ENCODE measurements at regions not wholly inside any gene's neighbourhood (a gene's known extent, or its start where the extent isn't known, plus 50 kb on each side); places are given as distances from the start of the nearest gene placed in this dataset.
"Not testable (repeated sequence)": the region's sequence is repeated elsewhere in the genome, so short reads cannot be mapped to it uniquely, and the experiment has no call there.

DNA sequence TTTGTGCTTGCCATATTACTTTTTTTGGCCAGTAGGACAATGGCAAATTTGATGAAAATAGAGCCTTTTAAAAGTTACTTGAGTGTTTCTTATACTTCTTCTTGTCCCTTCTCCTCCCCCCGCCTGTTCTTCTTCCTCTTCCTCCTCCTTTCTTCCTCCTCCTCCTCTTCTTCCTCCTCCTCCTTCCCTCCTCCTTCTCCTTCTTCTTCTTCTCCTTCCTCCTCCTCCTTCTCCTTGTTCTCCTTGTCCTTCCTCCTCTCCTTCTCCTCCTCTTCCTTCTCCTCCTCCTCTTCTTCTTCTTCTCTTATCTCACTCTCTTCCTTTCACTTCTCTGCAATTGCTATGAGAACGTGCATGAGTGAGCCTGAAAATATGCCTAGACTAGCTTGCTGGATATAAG is 466.2 kb upstream of the NR5A2 start:
- no peak for DNase-seq

GRCh38 chr1:199573047-199573446 is 454.5 kb upstream of the NR5A2 start:
- DNase-seq: no peak

- no peak for DNase-seq
Observed at GRCh38 chr1:199574950-199575349, 452.6 kb upstream of the NR5A2 start.

DNA sequence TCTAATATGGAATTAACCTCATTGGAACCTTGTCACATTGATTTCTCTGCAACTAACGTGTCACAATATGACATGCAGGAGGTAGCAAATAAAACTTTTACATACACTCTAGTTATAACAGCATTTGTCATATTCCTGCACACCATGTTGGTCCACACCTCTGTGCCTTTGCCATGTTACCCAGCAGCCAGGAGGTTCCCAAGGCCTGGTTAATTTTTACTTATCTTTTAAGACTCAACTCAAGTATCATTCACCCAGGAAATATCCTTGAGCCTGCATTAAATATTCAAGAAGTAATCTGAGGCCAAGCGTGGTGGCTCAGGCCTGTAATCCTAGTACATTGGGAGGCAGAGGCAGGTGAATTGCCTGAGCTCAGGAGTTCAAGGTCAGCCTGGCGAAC is 447.2 kb upstream of the NR5A2 start:
- no peak for DNase-seq

DNA sequence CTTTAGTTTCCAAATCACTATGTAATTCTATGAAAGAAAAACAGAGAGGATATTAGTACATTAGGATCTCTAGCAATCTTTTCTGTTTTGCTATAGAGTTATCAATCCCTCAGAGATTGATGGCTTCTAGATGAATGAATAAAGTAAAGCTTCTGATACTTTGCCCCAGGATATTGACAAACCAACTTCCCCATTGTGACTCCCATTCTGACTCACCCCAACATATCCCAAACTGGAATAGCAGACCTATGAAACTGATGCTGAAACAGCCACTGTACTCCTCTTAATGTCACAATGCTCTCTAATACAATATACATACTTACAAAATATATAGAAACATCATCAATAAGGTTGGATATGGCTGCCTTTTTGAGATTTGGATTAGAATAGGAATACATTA is 442.1 kb upstream of the NR5A2 start:
- no peak for DNase-seq

DNA sequence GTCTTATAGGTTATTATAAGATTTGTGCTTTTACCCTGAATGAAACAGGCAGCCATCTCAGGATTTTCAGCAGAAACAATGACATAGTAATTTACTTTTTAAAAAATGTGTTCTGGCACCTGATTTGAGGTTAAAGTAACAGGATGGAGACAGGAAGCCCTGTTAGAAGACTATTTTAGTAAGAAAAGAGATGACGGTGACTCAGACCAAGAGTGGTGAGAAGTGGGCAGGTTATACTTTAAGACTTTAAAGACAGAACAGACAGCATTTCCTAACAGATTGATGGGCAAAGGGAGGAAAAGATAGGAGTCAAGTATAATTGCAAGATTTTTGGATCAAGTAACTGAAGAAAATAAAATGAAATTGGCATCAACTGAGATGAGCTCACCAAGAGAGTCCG is 436.8 kb upstream of the NR5A2 start:
- no peak for DNase-seq

DNA sequence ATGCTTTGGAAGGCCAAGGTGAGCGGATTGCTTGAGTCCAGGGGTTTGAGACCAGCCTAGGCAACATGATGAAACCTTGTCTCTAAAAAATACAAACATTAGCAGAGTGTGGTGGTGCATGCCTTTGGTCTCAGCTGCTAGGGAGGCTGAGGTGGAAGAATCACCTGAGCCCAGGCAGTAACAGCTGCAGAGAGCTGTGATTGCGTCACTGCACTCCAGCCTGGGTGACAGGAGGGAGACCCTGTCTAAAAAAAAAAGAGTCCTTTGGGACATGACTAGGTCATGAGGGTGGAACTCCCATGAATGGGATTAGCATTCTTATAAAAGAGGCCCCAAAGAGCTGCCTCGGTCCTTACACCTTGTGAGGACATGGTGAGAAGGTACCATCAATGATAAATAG is 436.0 kb upstream of the NR5A2 start:
- no peak for DNase-seq

DNA sequence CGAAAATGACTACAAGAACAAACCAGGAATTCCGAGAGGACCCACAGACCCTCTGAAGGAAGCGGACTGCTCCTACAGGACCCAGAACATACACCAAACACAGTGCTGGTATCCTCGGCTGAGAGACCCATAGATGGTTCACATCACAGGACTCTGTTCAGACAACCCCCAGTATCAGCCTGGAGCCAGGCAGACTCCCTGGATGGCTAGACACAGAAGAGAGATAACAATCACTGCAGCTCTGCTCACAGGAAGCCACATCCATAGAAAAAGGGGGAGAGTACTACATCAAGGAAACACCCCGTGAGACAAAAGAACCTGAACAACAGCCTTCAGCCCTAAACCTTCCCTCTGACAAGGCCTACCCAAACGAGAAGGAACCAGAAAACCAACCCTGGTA is 434.0 kb upstream of the NR5A2 start:
- peak; percentile 82 for DNase-seq

DNA sequence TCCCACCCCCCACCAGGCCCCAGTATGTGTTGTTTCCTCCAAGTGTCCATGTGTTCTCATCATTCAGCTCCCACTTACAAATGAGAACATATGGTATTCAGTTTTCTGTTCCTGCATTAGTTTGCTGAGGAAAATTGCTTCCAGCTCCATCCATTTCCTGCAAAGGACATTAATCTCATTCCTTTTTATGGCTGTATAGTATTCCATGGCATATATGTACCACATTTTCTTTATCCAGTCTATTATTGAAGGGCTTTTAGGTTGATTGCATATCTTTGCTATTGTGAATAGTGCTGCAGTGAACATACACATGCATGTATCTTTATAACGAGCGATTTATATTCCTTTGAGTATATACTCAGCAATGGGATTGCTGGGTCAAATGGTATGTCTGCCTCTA is 431.1 kb upstream of the NR5A2 start:
- DNase-seq: not testable (repeated sequence)

DNA sequence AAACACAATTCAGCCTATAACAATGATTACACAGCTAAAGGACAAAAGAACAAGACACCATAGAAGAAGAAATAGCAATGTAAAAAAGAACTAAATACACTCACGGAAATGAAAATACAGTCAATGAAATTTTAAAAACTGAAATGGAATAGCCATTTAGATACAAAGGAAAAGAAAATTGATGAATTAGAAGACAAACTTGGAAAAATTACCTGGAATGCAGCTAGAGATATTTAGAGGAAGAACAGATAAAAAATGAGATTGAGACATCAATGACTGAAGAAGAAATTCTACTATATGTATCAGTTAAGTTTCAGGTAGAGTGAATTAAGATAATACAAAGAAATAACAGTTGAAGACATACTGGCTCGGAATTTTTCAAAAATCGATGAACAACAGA is 430.4 kb upstream of the NR5A2 start:
- no peak for DNase-seq

DNA sequence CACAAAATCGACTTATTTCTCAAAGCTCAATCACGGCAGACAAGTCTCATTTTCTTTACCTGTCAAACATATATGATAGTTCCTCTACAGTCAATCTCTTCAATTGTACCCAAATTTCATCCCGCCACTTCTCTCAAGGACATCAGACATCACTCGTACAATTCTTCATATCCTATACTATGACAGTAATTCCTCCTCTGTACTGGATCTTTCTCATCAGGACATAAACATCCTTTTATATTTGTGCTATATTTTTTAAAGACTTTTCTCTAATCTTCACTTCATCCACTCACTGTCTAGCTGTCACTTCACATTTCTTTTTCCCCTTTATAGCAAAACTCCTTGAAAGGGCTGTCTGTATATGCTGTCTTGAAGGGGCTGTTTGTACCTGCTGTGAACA is 419.1 kb upstream of the NR5A2 start:
- no peak for DNase-seq

DNA sequence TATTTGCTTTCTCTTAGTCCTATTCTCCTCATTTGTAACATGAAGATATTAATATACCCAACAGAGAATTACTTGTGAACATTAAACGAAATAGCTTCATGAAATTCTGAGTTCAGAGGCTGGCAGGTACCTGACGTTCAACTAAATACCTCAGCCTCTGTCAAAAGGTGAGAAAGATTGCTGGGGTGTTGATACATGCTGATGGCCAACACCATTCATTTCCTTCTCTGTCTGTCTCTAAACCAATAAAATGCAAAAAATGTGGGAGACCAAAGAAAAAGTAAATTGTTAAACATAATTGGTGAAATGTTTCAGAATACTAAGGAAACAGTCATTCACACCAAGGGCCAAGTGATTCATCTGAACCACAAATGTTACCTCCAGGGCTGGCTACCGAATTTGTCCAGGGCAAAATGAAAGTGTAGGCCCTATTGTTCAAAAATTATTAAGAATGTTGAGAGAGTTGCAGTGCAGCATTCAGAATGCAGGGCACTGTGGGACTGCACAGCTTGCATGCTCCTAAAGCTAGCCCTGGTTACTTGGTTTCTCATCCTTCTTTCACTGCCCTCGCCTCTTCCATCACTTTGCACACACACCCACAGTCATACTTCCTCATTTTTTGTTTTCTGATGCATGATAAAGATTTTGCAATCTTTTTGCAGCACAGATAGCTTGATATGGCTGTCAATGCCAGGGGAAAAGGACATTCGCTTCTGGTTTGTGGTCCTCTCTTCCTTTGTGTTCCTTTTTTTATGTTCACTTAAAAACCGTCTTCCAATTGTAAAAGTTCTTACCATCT is 414.3 kb upstream of the NR5A2 start:
- DNase-seq: no peak

DNA sequence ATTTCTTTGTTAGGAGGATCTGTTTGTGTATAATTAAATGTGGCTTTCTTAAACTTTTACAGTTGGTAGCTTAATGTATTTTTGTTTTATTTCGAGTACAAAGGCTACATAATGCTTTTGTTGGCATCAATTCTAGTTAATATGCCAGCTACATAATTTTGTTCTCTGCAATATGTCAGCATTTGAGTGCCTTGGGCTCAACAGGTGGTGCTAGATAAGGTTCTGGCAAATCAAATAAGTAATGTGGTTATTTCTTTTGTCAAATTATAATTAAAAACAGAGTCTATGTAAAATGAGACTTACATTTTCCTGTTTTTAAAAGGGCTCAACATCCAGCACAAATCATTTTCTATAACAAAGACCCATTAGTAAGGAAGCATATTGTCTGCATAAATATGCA is 410.6 kb upstream of the NR5A2 start:
- DNase-seq: no peak

- DNase-seq: no peak
Observed at GRCh38 chr1:199619223-199619622, 408.3 kb upstream of the NR5A2 start.

GRCh38 chr1:199626228-199626627 is 401.3 kb upstream of the NR5A2 start:
- not testable (repeated sequence) for DNase-seq

DNA sequence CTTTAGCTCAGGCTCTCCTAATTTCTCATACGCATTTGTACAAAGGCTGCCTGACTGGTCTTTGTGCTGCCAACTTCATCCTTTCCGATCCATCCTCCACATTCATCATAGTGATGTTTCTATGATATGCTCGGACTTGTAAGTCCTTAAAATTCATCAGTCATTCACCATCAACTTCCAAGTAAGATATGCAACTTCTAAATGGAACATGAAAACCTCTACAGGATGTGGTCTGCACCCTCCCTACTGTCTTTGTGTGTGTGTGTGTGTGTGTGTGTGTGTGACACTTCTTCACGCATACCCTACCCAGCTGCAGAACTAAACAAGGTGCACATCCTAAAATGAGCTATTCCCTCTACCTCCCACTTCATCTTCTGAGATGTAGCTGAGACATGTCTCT is 397.9 kb upstream of the NR5A2 start:
- DNase-seq: no peak

DNA sequence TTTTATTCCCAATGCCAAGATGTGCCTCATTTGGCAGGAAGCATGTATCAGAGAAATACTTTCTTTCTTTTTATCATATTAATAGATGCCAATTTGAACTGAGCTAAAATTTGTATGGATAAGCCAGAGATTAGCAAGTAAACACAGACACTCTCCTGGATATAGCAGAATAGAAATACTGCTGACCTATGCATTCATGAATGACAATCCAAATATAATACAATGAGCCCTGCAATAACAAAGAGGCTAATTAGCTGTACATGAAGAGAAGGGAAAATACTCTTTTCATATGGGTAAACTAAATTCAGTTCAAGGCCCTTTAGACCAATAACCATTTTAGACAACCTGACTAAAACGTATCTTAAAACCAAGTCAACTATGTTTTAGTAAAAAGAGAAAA is 388.1 kb upstream of the NR5A2 start:
- no peak for DNase-seq

DNA sequence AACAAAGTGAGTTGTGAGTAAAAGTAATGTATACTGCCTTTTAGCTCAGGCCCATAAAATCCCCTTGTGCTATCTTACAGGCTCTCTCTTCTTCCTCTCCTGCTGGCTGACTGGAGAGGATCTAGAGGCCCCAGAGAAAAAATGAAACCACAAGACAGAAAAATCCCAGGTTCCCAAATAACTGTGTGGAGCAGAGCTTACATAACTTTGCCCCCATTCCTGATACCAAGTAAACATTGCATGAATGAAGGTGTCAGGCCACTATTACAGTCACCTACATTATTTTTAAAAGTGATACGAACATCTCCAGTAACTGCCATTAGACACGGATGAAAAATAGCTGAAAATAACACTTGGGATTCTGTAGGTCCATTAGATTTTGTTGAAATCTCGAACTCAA is 386.0 kb upstream of the NR5A2 start:
- no peak for DNase-seq

DNA sequence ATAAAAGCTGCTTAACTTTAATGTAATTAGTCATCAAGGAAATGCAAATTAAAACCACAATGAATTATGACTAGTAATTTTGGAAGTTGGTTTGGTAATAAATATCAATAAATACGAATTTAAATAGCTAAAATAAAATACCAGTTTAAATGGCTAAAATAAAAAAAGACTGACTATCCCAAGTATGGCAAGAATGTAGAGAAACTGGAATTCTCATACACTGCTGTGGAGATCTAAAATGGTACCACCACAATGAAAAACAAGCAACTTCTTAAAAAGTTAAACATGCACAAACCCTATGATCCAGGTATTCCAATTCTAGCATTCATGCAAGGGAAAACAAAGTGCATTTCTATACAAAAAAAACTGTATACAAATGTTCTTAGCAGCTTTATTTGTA is 382.6 kb upstream of the NR5A2 start:
- no peak for DNase-seq

DNA sequence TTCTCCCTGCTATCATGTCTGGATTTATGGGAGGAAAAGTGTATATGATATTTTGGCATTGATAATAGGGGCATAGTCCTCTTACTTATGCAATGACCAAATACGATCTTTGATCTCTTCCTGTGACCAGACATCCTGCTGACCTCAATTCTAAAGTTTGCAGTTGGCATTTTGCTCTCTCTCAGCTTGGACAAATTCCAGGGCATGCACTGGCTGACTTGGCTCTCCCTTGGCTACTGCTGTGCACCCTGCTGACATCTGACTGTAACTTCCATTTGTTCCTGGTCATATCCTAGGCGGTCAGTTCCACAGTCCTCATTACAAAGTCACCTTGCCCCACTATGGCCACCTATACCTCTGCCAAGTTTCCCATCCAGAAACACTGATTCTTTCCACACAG is 380.7 kb upstream of the NR5A2 start:
- DNase-seq: no peak

DNA sequence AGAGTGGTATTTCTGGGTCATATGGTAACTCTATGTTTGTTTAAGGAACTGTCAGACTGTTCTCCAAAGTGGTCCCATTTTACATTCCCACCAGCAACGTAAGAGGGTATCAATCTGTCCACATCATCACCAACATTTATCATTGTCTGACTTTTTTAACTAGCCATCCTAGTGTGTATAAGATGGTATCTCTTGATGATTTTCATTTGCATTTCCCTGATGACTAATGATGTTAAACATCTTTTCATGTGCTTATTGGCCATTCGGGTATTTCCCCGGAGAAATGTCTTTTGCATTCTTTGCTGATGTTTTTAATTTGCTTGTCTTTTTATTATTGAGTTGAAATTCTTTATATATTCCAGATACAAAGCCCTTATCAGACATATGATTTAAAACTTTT is 370.1 kb upstream of the NR5A2 start:
- no peak for DNase-seq

DNA sequence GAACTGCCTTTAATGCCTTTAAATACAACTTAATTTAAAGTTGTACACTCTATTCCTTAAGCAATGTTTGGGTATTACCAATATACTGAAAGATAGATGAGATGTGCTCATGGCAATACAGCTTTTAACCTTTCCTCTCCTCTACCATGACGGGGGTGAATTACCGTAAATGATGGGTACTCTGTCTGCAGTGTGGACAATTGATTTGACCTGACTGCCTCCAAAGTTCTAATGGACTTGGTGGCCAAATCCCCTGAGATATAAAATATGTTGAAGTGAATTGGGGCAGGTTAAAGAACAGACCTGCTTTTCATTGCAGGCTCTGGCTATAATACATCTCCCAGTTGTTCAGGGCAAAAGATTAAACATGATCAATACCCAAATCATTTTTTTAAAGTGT is 367.4 kb upstream of the NR5A2 start:
- no peak for DNase-seq

DNA sequence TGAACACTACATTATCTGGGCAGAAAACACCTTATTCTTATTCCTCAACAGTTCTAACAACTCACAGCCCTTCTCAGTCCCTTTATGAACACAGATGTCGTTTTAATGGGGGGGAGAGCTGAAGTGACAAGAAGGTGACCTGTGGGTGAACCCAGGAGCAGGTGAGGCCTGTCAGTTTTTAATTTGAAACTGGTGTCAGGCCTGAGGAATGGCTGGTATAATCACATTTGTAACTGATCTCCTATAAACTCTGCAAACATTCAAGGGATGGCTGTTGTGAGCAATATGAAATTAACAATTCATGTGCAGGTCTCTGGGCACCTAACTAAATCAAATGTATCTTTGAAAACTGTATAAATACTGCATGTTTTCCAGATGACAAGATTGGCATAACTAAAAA is 362.1 kb upstream of the NR5A2 start:
- DNase-seq: no peak

- peak; percentile 54 for DNase-seq
Observed at GRCh38 chr1:199667089-199667488, 360.4 kb upstream of the NR5A2 start.

- DNase-seq: no peak
Observed at GRCh38 chr1:199669916-199670315, 357.6 kb upstream of the NR5A2 start.

- DNase-seq: no peak
Observed at GRCh38 chr1:199671684-199672083, 355.8 kb upstream of the NR5A2 start.
